Mammary epithelial cell (primary cell): ENCODE measurements at regions not wholly inside any gene's neighbourhood (a gene's known extent, or its start where the extent isn't known, plus 50 kb on each side); places are given as distances from the start of the nearest gene placed in this dataset.

Source experiments
- CTCF ChIP-seq, 2 donors: IDR thresholded peaks in 1 of 2; conservative IDR thresholded peaks in 1 of 2; 2 replicates each; pipeline ENCODE4 v1.5.1; 2011 to 2012; ENCODE audit warnings: inconsistent platforms in 2 of 2, low read length in 2 of 2, mild to moderate bottlenecking in 2 of 2, control low read depth in 1 of 2, low read depth in 1 of 2; ENCODE audit not compliant: insufficient read depth in 1 of 2; ENCODE audit errors: extremely low read depth in 1 of 2
- EZH2 ChIP-seq: IDR thresholded peaks from 2 replicates; pipeline ENCODE4 v1.6.1; 2012; ENCODE audit warnings: low read length, inconsistent platforms, borderline replicate concordance

- TF ChIP-seq CTCF (conservative IDR thresholded peaks at IDR 0.05 in 1 of 2, IDR thresholded peaks at IDR 0.05 in 1 of 2; ENCODE audit: extremely low read depth in 1 of 2, insufficient read depth in 1 of 2, low read depth in 1 of 2, low read length in 2 of 2) (no peak), EZH2 (no peak)
These were observed 163.9 kb downstream of the LEPR start for GRCh38 chr1:65584399-65584798.
